RWPE1 (cell line): ENCODE measurements at regions not wholly inside any gene's neighbourhood (a gene's known extent, or its start where the extent isn't known, plus 50 kb on each side); places are given as distances from the start of the nearest gene placed in this dataset.
"Not testable (repeated sequence)": the region's sequence is repeated elsewhere in the genome, so short reads cannot be mapped to it uniquely, and the experiment has no call there.

ENCODE experiments used
- CTCF ChIA-PET: fragments of 350-600 bp; sonication (Branson Sonifier 250); formaldehyde crosslinking; extraction: SDS; loops from one replicate; lab custom pipeline; 2021; lab: Yijun Ruan, JAX
- POLR2A ChIA-PET: fragments of 400-600 bp; formaldehyde crosslinking; extraction: SDS; loops from one replicate; lab custom pipeline; 2020; ENCODE audit warnings: antibody characterized with exemption; ENCODE audit not compliant: low non-redundant PET; lab: Yijun Ruan, JAX
- DNase-seq: peaks from one replicate; pipeline ENCODE4 v3.0.0; 2012; ENCODE audit warnings: low spot score
- H3K27ac ChIP-seq: fragments of 450-650 bp; 2 replicates; pipeline ENCODE4 v1.5.1; 2017
- TF ChIP-seq, protein P1 (sequence below): fragments of 450-650 bp; conservative IDR thresholded peaks from 2 replicates; pipeline ENCODE4 v1.5.1; 2017; ENCODE audit warnings: low read depth, mild to moderate bottlenecking

DNA sequence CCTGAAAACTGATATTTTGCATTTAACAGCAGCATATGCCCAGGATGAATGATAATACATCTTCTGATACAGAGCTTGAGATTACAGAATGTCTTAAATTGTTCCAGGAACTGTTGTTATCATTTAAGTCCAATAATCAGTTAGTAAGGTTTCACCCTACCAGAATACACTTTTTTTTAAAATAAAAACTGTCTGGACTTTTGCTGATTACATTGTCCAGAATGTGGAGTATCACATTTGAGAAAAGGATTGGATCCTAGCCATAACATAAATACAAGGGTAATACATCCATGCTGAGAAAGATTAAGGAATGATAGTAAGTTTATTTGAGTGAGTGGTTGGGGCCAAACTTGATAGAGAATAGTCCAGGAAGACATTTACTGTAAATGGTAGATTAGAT, 71.0 kb downstream of the SEPTIN7 start:
- TF ChIP-seq, protein P1, sequence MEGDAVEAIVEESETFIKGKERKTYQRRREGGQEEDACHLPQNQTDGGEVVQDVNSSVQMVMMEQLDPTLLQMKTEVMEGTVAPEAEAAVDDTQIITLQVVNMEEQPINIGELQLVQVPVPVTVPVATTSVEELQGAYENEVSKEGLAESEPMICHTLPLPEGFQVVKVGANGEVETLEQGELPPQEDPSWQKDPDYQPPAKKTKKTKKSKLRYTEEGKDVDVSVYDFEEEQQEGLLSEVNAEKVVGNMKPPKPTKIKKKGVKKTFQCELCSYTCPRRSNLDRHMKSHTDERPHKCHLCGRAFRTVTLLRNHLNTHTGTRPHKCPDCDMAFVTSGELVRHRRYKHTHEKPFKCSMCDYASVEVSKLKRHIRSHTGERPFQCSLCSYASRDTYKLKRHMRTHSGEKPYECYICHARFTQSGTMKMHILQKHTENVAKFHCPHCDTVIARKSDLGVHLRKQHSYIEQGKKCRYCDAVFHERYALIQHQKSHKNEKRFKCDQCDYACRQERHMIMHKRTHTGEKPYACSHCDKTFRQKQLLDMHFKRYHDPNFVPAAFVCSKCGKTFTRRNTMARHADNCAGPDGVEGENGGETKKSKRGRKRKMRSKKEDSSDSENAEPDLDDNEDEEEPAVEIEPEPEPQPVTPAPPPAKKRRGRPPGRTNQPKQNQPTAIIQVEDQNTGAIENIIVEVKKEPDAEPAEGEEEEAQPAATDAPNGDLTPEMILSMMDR: no peak
- ChIA-PET POLR2A (no interaction called here), CTCF (no interaction called here)
- no peak for DNase-seq
- H3K27ac ChIP-seq: no peak overlapping the region

DNA sequence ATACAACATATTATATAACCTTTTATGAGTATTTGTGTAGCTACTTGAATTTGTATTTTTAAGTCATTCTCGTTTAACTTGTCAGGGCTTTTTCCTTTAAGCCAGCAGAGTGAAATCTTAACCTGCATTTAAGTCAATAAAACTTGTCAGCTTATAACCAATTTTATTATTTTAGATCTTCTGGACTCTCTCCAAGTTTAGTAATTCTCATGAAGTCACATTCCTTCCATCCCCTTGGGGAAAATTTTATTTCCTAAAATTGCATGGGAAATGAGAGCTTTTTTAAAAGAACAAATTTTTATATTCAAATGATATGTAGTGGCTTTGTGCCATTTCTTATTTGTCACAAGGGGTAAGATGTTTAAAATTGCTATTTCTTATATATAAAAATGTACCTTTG, 74.0 kb downstream of the SEPTIN7 start:
- CTCF ChIA-PET: no interaction called here
- TF ChIP-seq, protein P1: no peak
- no peak overlapping the region for H3K27ac ChIP-seq
- DNase-seq: no peak
- POLR2A ChIA-PET: no interaction called here

DNA sequence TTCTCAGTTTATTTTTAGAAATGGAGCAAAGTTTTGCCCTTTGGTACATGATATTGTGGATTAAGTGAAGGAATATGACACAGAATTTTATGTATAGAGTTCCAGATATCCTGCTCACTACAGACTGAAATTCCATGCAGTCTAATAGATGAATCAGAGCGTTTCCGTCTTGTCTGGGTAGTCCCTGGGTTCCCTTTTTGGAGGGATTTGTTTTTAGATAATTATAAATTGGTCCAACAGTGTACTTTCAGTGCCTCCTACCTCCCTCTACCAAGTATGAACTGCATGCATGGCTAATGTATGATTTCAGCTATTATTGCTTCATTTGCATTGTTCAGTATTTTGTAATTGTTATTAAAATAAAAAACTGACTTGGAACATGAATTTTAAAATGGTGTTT, 74.4 kb downstream of the SEPTIN7 start:
- POLR2A ChIA-PET: no interaction called here

DNA sequence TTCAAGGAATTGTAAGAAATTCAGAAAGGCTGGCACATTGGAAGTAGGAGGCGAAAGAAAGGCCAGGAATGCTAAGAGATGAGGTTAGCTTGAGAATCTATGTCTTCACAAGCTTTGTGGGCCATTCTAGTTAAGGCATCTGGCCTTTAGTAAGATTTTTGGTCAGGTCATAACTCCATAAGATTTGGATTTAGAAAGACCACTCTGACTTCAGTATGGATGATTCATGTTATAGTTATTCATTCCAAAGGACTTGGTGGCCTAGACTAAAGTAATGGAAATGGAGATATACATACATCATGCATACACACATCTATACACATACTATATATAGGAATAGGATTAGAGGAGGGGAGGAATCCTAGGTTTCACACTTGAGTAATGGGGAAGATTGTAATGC, 77.5 kb downstream of the SEPTIN7 start:
- CTCF ChIA-PET: no interaction called here
- no peak for DNase-seq
- POLR2A ChIA-PET: no interaction called here
- TF ChIP-seq, protein P1: no peak
- no peak overlapping the region for H3K27ac ChIP-seq

More for the DNA sequence above, 74.4 kb downstream of the SEPTIN7 start:
- TF ChIP-seq, protein P1: no peak
- DNase-seq: no peak
- H3K27ac ChIP-seq: no peak overlapping the region
- CTCF ChIA-PET: no interaction called here

DNA sequence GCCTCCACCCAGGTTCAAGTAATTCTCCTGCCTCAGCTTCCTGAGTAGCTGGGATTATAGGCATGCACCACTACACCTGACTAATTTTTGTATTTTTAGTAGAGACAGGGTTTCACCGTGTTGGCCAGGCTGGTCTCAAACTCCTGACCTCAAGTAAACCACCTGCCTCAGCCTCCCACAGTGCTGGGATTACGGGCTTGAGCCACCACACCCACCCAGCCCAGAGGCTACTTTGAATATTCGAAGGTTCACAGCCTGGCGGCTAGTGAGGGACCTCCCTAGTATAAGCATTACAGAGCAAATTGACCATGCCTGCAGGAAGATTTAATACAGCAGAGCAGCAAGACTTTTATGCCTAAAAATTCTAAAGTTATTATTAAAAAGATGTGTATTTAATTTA, 86.6 kb downstream of the SEPTIN7 start:
- DNase-seq, POLR2A ChIA-PET, CTCF ChIA-PET, H3K27ac ChIP-seq: not testable (repeated sequence)

- ChIA-PET POLR2A (no interaction called here), CTCF (interaction anchor here (0.7 kb wide), 1 partner anchor 86 kb away, joined by 3 read pairs; no protein-coding TSS in a partner anchor)
- DNase-seq: no peak
- H3K27ac ChIP-seq: no peak overlapping the region
- TF ChIP-seq, protein P1: no peak
Observed at GRCh38 chr7:35889001-35889400, 88.1 kb downstream of the SEPTIN7 start.

- no peak overlapping the region for H3K27ac ChIP-seq
- POLR2A ChIA-PET: interaction anchor here (0.7 kb wide), 1 partner anchor 89 kb away, joined by 3 read pairs; the partner anchor contains the start of gene SEPTIN7
- TF ChIP-seq, protein P1: no peak
- DNase-seq: no peak
- CTCF ChIA-PET: interaction anchor here (0.7 kb wide), 1 partner anchor 550 kb away, joined by 3 read pairs; no protein-coding TSS in a partner anchor
Observed at GRCh38 chr7:35889870-35890269, 89.0 kb downstream of the SEPTIN7 start.
